MCF 10A (cell line): ENCODE measurements at regions not wholly inside any gene's neighbourhood (a gene's known extent, or its start where the extent isn't known, plus 50 kb on each side); places are given as distances from the start of the nearest gene placed in this dataset.
"Not testable (repeated sequence)": the region's sequence is repeated elsewhere in the genome, so short reads cannot be mapped to it uniquely, and the experiment has no call there.

ENCODE experiments used
- BruUV-seq: library from RNA; stranded (reverse); fragments of 400-500 nt; replicated peaks from 2 replicates; lab custom pipeline; 2021; lab: Mats Ljungman, UMichigan
- CTCF ChIA-PET: fragments of 300-600 bp; sonication (Branson Sonifier 250); formaldehyde crosslinking; extraction: SDS; loops from one replicate; lab custom pipeline; 2021; ENCODE audit warnings: antibody characterized with exemption, inconsistent platforms; lab: Yijun Ruan, JAX
- POLR2A ChIA-PET: fragments of 300-600, 350-650 bp; sonication (Branson Sonifier 250); formaldehyde crosslinking; extraction: SDS; loops from one replicate; lab custom pipeline; 2020; ENCODE audit warnings: antibody characterized with exemption, inconsistent platforms; lab: Yijun Ruan, JAX
- DNase-seq: peaks from one replicate; pipeline ENCODE4 v3.0.0-alpha.2; 2018; ENCODE audit not compliant: unreplicated experiment
- H3K27ac Mint-ChIP-seq: one replicate; pipeline ENCODE4 v1.8.0; 2022; ENCODE audit warnings: mild to moderate bottlenecking, low read depth, mixed read lengths; ENCODE audit not compliant: unreplicated experiment
- H3K27me3 Mint-ChIP-seq: one replicate; pipeline ENCODE4 v1.8.0; 2022; ENCODE audit warnings: mixed read lengths; ENCODE audit not compliant: insufficient read depth, unreplicated experiment
- H3K36me3 Mint-ChIP-seq: one replicate; pipeline ENCODE4 v1.8.0; 2022; ENCODE audit warnings: mild to moderate bottlenecking, moderate library complexity, mixed read lengths; ENCODE audit not compliant: insufficient read depth, unreplicated experiment
- H3K4me1 Mint-ChIP-seq: one replicate; pipeline ENCODE4 v1.8.0; 2022; ENCODE audit warnings: mixed read lengths; ENCODE audit not compliant: insufficient read depth, unreplicated experiment
- H3K4me3 Mint-ChIP-seq: one replicate; pipeline ENCODE4 v1.8.0; 2022; ENCODE audit warnings: mild to moderate bottlenecking, moderate library complexity, mixed read lengths; ENCODE audit not compliant: unreplicated experiment
- H3K9me3 Mint-ChIP-seq: one replicate; pipeline ENCODE4 v1.8.0; 2022; ENCODE audit warnings: mixed read lengths; ENCODE audit not compliant: unreplicated experiment
- intact Hi-C: fragments of 100-400 bp; cut with micrococcal nuclease; formaldehyde crosslinking; loops from 2 replicates; pipeline ENCODE4 v1.14.1; 2022
- TF ChIP-seq, protein P1 (sequence below): fragments of 200-600 bp; IDR thresholded peaks from one replicate; pipeline ENCODE4 v1.8.0; 2022; ENCODE audit warnings: antibody characterized with exemption, mild to moderate bottlenecking; ENCODE audit not compliant: unreplicated experiment

DNA sequence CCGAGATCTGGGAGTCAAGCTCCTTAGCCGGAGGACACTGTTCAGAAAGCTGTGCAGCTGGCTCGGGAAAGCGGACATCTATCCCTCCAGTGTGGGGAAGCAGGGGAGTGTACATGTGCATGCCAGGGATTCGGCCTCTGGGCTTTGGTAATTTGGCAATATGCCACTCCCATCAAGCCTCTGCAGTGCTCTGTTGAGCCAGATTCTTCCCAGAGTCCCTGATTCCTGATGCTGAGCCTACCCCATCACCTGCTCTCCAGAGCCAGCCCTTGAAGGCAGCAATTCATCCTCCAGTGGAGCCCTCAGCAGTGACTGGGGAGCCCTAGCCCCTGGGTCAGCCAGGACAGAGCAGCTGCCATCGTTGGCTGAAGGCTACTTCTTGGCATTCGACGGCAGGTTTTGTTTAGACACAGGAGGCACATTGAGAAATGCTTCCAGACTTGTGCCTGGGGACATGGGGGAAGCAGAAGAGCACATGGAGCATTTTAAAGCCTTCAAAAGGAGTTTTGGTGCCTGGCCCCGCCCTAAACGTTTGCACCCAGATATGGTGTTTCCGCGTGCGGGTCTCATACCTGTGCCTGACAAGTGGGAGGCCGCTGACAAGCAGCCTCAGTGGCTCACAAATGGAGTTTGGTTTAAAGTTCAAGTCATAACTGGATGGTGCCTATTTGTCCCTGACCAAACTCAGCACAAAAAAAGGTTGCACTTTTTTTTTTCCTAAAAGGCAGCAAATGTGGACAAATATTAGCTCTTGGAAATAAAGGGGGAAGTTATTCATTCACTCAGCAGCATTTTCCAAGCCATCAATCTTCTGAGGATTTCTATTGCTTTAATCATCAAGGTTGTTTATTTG, 272.8 kb downstream of the CYRIA start:
- TF ChIP-seq, protein P1, sequence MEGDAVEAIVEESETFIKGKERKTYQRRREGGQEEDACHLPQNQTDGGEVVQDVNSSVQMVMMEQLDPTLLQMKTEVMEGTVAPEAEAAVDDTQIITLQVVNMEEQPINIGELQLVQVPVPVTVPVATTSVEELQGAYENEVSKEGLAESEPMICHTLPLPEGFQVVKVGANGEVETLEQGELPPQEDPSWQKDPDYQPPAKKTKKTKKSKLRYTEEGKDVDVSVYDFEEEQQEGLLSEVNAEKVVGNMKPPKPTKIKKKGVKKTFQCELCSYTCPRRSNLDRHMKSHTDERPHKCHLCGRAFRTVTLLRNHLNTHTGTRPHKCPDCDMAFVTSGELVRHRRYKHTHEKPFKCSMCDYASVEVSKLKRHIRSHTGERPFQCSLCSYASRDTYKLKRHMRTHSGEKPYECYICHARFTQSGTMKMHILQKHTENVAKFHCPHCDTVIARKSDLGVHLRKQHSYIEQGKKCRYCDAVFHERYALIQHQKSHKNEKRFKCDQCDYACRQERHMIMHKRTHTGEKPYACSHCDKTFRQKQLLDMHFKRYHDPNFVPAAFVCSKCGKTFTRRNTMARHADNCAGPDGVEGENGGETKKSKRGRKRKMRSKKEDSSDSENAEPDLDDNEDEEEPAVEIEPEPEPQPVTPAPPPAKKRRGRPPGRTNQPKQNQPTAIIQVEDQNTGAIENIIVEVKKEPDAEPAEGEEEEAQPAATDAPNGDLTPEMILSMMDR, result no peak
- peak; percentile 8 for DNase-seq
- Mint-ChIP-seq H3K27ac (no peak overlapping the region), H3K27me3 (no peaks in the 10 kb centered on the region), H3K36me3 (no peaks in the 10 kb centered on the region), H3K4me3 (no peak overlapping the region), H3K4me1 (no peaks in the 10 kb centered on the region), H3K9me3 (no peaks in the 10 kb centered on the region)
- POLR2A ChIA-PET, result no interaction called here
- CTCF ChIA-PET, result interaction anchor here (0.7 kb wide), 1 partner anchor 269 kb away, joined by 3 read pairs; no protein-coding TSS in a partner anchor
- no TSS peak for BruUV-seq
- intact Hi-C loops, result no loop called here

DNA sequence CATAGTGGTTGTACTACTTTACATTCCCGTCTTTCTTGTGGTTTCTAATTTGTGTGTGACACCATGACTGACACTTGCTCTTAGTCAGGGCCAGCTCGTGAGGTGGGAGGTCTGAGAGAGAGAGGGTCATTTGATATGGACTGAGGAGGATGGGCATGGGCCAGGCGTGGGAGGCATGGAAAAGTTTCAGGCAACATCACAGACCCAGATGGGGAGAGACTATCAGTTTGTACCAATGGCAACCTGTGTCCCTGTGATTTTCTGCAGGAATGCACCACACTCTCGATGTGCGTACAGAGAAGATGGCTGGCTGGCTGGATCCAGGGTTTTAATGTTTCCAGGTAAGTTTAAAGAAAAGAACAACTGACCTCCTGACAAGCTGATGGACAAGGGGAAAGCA, 273.6 kb downstream of the CYRIA start:
- no TSS peak for BruUV-seq
- H3K4me3 Mint-ChIP-seq, result no peak overlapping the region
- H3K27me3 Mint-ChIP-seq, result no peaks in the 10 kb centered on the region
- CTCF ChIA-PET, result interaction anchor here (0.7 kb wide), 1 partner anchor 269 kb away, joined by 3 read pairs; no protein-coding TSS in a partner anchor
- no peak for DNase-seq
- no peaks in the 10 kb centered on the region for H3K9me3 Mint-ChIP-seq
- TF ChIP-seq, protein P1, result no peak
- H3K4me1 Mint-ChIP-seq, result no peaks in the 10 kb centered on the region
- no peak overlapping the region for H3K27ac Mint-ChIP-seq
- H3K36me3 Mint-ChIP-seq, result no peaks in the 10 kb centered on the region
- POLR2A ChIA-PET, result no interaction called here
- intact Hi-C loops, result no loop called here

DNA sequence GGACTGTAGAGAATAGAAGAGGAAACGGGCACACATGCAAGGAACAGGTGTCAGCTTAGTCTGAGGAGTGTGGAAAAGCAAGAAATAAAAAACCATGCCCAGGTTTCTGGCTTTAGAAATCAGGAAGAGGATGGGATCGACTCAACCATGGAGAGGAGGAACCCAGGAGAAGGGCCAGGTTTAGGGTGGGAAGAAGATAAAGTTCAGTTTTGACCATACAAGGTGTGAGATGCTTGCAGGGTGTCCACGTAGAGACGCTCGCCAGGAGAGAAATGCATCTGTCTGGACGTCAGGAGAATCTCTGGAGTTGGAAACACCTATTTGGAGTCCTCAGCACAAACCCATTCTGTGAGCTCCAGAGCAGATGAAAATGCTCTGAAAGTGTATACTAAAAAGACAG, 275.1 kb downstream of the CYRIA start:
- ChIA-PET CTCF (interaction anchor here (0.5 kb wide), 1 partner anchor 314 kb away, joined by 4 read pairs; no protein-coding TSS in a partner anchor), POLR2A (interaction anchor here (0.6 to 1.1 kb wide), 2 partner anchors 26 to 39 kb away, joined by 3 read pairs; no protein-coding TSS in a partner anchor)
- H3K9me3 Mint-ChIP-seq, result no peaks in the 10 kb centered on the region
- no peak overlapping the region for H3K4me3 Mint-ChIP-seq
- TF ChIP-seq, protein P1, result no peak
- H3K27ac Mint-ChIP-seq, result no peak overlapping the region
- DNase-seq, result no peak
- H3K27me3 Mint-ChIP-seq, result no peaks in the 10 kb centered on the region
- no peaks in the 10 kb centered on the region for H3K4me1 Mint-ChIP-seq
- no peaks in the 10 kb centered on the region for H3K36me3 Mint-ChIP-seq
- no TSS peak for BruUV-seq
- intact Hi-C loops, result no loop called here

DNA sequence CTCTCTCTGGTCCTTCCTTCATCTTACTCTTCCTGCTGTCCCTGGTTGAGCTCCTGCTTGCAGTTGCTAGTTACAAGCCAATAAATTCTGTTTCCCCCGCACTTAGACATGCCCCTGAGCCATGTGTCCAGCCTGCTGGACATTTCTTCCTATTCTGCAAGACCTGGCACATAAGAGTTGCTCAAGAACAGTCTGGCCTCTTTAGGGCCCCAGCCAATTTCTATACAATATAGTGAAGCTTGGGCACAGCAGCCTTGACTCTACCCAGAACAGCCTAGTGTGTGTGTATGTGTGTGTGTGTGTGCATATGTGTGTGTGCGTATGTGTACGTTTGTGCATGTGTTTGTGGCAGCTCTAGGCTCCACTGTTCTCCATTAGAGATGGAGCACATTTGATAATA, 276.0 kb downstream of the CYRIA start:
- ChIA-PET CTCF (interaction anchor here (1.2 kb wide), 1 partner anchor 29 kb away, joined by 3 read pairs; no protein-coding TSS in a partner anchor), POLR2A (no interaction called here)
- no peak for DNase-seq
- no peaks in the 10 kb centered on the region for H3K36me3 Mint-ChIP-seq
- H3K4me3 Mint-ChIP-seq, result no peak overlapping the region
- intact Hi-C loops, result no loop called here
- no peak overlapping the region for H3K27ac Mint-ChIP-seq
- H3K9me3 Mint-ChIP-seq, result no peaks in the 10 kb centered on the region
- BruUV-seq, result no TSS peak
- no peaks in the 10 kb centered on the region for H3K27me3 Mint-ChIP-seq
- H3K4me1 Mint-ChIP-seq, result no peaks in the 10 kb centered on the region
- TF ChIP-seq, protein P1, result no peak

DNA sequence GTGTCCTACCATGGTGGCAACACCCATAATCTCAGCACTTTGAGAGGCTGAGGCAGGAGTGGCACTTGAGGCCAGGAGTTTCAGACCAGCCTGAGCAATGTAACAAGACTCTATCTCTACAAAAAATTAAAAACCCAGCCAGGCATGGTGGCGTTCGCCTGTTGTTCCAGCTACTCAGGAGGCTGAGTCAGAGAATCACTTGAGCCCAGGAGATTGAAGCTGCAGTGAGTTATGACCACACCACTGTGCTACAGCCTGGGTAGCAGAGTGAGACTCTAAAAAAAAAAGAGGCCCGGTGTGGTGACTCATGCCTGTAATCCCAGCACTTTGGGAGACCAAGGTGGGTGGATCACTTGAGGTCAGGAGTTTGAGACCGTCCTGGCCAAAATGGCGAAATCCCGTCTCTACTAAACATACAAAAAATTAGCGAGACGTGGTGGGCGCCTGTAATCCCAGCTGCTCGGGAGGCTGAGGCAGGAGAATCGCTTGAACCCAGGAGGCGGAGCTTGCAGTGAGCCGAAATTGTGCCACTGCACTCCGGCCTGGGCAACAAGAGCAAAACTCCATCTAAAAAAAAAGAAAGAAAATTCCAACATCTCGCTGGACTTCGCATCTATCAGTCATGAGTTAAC, 277.3 kb downstream of the CYRIA start:
- H3K4me3 Mint-ChIP-seq, H3K9me3 Mint-ChIP-seq, POLR2A ChIA-PET, intact Hi-C loops, H3K27me3 Mint-ChIP-seq, H3K4me1 Mint-ChIP-seq, H3K36me3 Mint-ChIP-seq, BruUV-seq, H3K27ac Mint-ChIP-seq: not testable (repeated sequence)
- CTCF ChIA-PET, result interaction anchor here (0.6 to 1.3 kb wide), 2 partner anchors 11 to 16 kb away, joined by 3 to 4 read pairs; no protein-coding TSS in a partner anchor
- peak; percentile 20 for DNase-seq
